HEK293 (cell line): ENCODE measurements at regions not wholly inside any gene's neighbourhood (a gene's known extent, or its start where the extent isn't known, plus 50 kb on each side); places are given as distances from the start of the nearest gene placed in this dataset.

Experiments
- CTCF ChIP-seq: fragments of 450-650 bp; formaldehyde crosslinking; IDR thresholded peaks from 2 replicates; pipeline ENCODE4 v1.5.1; 2016; ENCODE audit warnings: missing biosample characterization, missing genetic modification characterization
- ZNF274 ChIP-seq, 2 experiments: fragments of 200-500 bp in 1 of 2; fragments of 450-650 bp in 1 of 2; sonication (Bioruptor generic) in 1 of 2; formaldehyde crosslinking in 1 of 2; IDR thresholded peaks; 2 replicates each; pipeline versions ENCODE4 v1.5.1 to v1.6.1; 2014 to 2016; ENCODE audit warnings: borderline replicate concordance in 1 of 2, inconsistent platforms in 1 of 2, low read length in 1 of 2, missing biosample characterization in 1 of 2, missing genetic modification characterization in 1 of 2
- ZNF416 ChIP-seq: fragments of 450-650 bp; formaldehyde crosslinking; IDR thresholded peaks from 2 replicates; pipeline ENCODE4 v1.5.1; 2016; ENCODE audit warnings: missing biosample characterization, missing genetic modification characterization

- no peak for TF ChIP-seq ZNF274 (IDR thresholded peaks at IDR 0.05; ENCODE audit: low read length)
- no peak for TF ChIP-seq ZNF274 (tag by site-specific recombination; IDR thresholded peaks at IDR 0.05; ENCODE audit: borderline replicate concordance)
- TF ChIP-seq CTCF (tag by site-specific recombination): no peak
- no peak for TF ChIP-seq ZNF416 (tag by site-specific recombination)
These were observed 51.9 kb upstream of the CD34 start for GRCh38 chr1:207962716-207963426.
